ENCODE measurements at regions not wholly inside any gene's neighbourhood (a gene's known extent, or its start where the extent isn't known, plus 50 kb on each side); places are given as distances from the start of the nearest gene placed in this dataset.

DNA sequence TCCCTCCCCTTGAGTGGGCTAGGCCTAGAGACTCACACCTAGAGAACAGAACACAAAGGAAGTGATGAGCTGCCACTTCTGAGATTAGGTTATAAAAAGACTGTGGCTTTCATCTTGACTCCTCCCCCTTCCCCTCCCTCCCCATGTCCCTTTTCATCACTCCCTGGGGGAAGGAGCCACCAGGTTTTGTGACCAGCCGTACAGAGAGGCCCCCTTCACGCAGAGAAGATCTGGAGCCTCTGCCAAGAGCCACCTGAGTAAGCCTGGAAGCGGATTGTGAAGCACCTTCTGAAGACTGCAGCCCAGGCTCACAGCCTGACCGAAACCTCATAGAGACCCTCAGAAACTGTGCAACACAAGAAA, 118.4 kb upstream of the NXT1 start (continued):
- TF ChIP-seq ESRRA (IDR thresholded peaks at IDR 0.05; ENCODE audit: borderline replicate concordance, low read length) = no peak
- no peak for TF ChIP-seq HEYL (CRISPR knock-in tag; IDR thresholded peaks at IDR 0.05)
- no peak for TF ChIP-seq KDM5A (IDR thresholded peaks at IDR 0.05)
- no peak for TF ChIP-seq FOSL2 (IDR thresholded peaks at IDR 0.05)
- no peak for TF ChIP-seq FOSL2 (CRISPR knock-in tag; IDR thresholded peaks at IDR 0.05)
- TF ChIP-seq MAZ (IDR thresholded peaks at IDR 0.05; ENCODE audit: borderline replicate concordance, low read depth, low read length) = no peak
- no peak for TF ChIP-seq NPAS2 (CRISPR knock-in tag; IDR thresholded peaks at IDR 0.05; ENCODE audit: borderline replicate concordance)

GRCh38 chr20:23231561-23232218, 118.9 kb upstream of the NXT1 start:
- DNase-seq (ENCODE audit: low read depth in 1 of 2, low spot score in 1 of 2) (no peak), FAIRE-seq (no peak), ATAC-seq (no peak)
- Histone ChIP-seq H3K4me3 (no peak overlapping the region), H3K27ac (no peak overlapping the region), H3K9me3 (peaks cover 25% of the 10 kb centered on the region; the same call in 2 of the 3 replicates), H3K4me1 (peaks cover 2% of the 10 kb centered on the region; the same call in 1 of the 3 replicates), H3K4me2 (no peak overlapping the region)
- CTCF ChIA-PET = interaction anchor here (0.8 to 1.5 kb wide), 4 partner anchors 15 to 540 kb away, joined by 3 to 5 read pairs (median 4); no protein-coding TSS in a partner anchor
- 26% methylated on average over 6 of the region's 6 CpGs for WGBS (ENCODE audit: missing lambda C conversion rate)
- TF ChIP-seq HOXB13 (CRISPR knock-in tag; IDR thresholded peaks at IDR 0.05; ENCODE audit: low read depth) (no peak), EP300 (IDR thresholded peaks at IDR 0.05) (no peak), HEYL (CRISPR knock-in tag; IDR thresholded peaks at IDR 0.05) (no peak), FOSL2 (IDR thresholded peaks at IDR 0.05) (no peak), FOSL2 (CRISPR knock-in tag; IDR thresholded peaks at IDR 0.05) (no peak), CHD4 (IDR thresholded peaks at IDR 0.05; ENCODE audit: borderline replicate concordance) (no peak), BHLHE40 (IDR thresholded peaks at IDR 0.05; ENCODE audit: low read depth, low read length) (no peak), HMGXB4 (CRISPR knock-in tag; IDR thresholded peaks at IDR 0.05; ENCODE audit: borderline replicate concordance) (no peak), JUN (IDR thresholded peaks at IDR 0.05) (no peak), ZNF302 (CRISPR knock-in tag; IDR thresholded peaks at IDR 0.05) (no peak), CHD2 (IDR thresholded peaks at IDR 0.05; ENCODE audit: low read length, partially characterized antibody) (no peak), POLR2AphosphoS2 (conservative IDR thresholded peaks at IDR 0.05; ENCODE audit: low read length) (no peak), CEBPB (IDR thresholded peaks at IDR 0.05) (no peak), RNF2 (IDR thresholded peaks at IDR 0.05; ENCODE audit: borderline replicate concordance, low read depth) (no peak), ELK1 (IDR thresholded peaks at IDR 0.05; ENCODE audit: low read depth, low read length) (no peak), PHF8 (IDR thresholded peaks at IDR 0.05; ENCODE audit: borderline replicate concordance, low read depth) (no peak), BCL3 (IDR thresholded peaks at IDR 0.05) (no peak), REST (IDR thresholded peaks at IDR 0.05) (no peak)
- TF ChIP-seq, protein P1, sequence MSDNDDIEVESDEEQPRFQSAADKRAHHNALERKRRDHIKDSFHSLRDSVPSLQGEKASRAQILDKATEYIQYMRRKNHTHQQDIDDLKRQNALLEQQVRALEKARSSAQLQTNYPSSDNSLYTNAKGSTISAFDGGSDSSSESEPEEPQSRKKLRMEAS (IDR thresholded peaks at IDR 0.05) = no peak
- POLR2A ChIA-PET = no interaction called here
